Adrenal gland (tissue), 5 donors: ENCODE measurements at regions not wholly inside any gene's neighbourhood (a gene's known extent, or its start where the extent isn't known, plus 50 kb on each side); places are given as distances from the start of the nearest gene placed in this dataset.
A peak's percentile ranks its signal among the peaks of the same experiment; 100 is the strongest.

Experiments used
- CTCF ChIP-seq, 6 experiments: fragments of 450-650 bp in 4 of 6; fragments of 200-600 bp in 2 of 6; sonication (generic) in 1 of 6; IDR thresholded peaks; 1 replicate in 5 of 6; 2 replicates in 1 of 6; pipeline versions ENCODE4 v1.5.1 to v1.8.0; 2016 to 2021; ENCODE audit warnings: antibody characterized with exemption in 6 of 6, mild to moderate bottlenecking in 2 of 6, moderate library complexity in 1 of 6
- POLR2A ChIP-seq, 2 donors: fragments of 450-650 bp; IDR thresholded peaks; one replicate each; pipeline ENCODE4 v1.6.1; 2017; ENCODE audit warnings: antibody characterized with exemption in 2 of 2, mild to moderate bottlenecking in 2 of 2, moderate library complexity in 1 of 2
- donor health status: DM: no; HTN: no; CAD: no.

GRCh38 chr5:86880785-86881492 lies 263.2 kb downstream of the COX7C start:
- TF ChIP-seq CTCF (IDR thresholded peaks at IDR 0.05) (peak; percentile 64 to 93 (median 88)), POLR2A (IDR thresholded peaks at IDR 0.05) (no peak)
